Urothelium cell line (cell line): ENCODE measurements at regions not wholly inside any gene's neighbourhood (a gene's known extent, or its start where the extent isn't known, plus 50 kb on each side); places are given as distances from the start of the nearest gene placed in this dataset.
"Not testable (repeated sequence)": the region's sequence is repeated elsewhere in the genome, so short reads cannot be mapped to it uniquely, and the experiment has no call there.

ENCODE experiments used
- DNase-seq: peaks from one replicate; pipeline ENCODE4 v3.0.0; 2011; ENCODE audit warnings: low spot score, mixed read lengths
- FAIRE-seq: peaks from 2 replicates; lab custom pipeline; 2011; peaks lifted over from hg19 to GRCh38; lab: Jason Lieb, UNC

GRCh38 chr7:84880326-84880997 is 306.4 kb downstream of the SEMA3D start:
- DNase-seq, FAIRE-seq: not testable (repeated sequence)

GRCh38 chr7:84879570-84880325 is 307.1 kb downstream of the SEMA3D start:
- FAIRE-seq (no peak), DNase-seq (no peak)

- peak; percentile 73 for FAIRE-seq
- no peak for DNase-seq
Measured at GRCh38 chr7:84877943-84878570, 308.8 kb downstream of the SEMA3D start.

- FAIRE-seq (no peak), DNase-seq (no peak)
Measured at GRCh38 chr7:84876061-84876821, 310.6 kb downstream of the SEMA3D start.

- DNase-seq = no peak
- no peak for FAIRE-seq
Measured at GRCh38 chr7:84865560-84865959, 321.3 kb downstream of the SEMA3D start.

GRCh38 chr7:84857336-84857735 is 329.5 kb downstream of the SEMA3D start:
- FAIRE-seq = no peak
- no peak for DNase-seq

GRCh38 chr7:84855758-84856157 is 331.1 kb downstream of the SEMA3D start:
- DNase-seq (no peak), FAIRE-seq (no peak)

GRCh38 chr7:84848974-84849372 is 337.9 kb downstream of the SEMA3D start:
- not testable (repeated sequence) for FAIRE-seq, DNase-seq

- DNase-seq (no peak), FAIRE-seq (no peak)
Measured at GRCh38 chr7:84848219-84848973, 338.5 kb downstream of the SEMA3D start.

- no peak for FAIRE-seq
- DNase-seq = no peak
Measured at GRCh38 chr7:84847790-84848189, 339.1 kb downstream of the SEMA3D start.

GRCh38 chr7:84847038-84847437 is 339.8 kb downstream of the SEMA3D start:
- no peak for FAIRE-seq
- no peak for DNase-seq

- FAIRE-seq = peak; percentile 40
- DNase-seq = no peak
Measured at GRCh38 chr7:84845971-84846370, 340.9 kb downstream of the SEMA3D start.

GRCh38 chr7:84844771-84845170 is 342.1 kb downstream of the SEMA3D start:
- FAIRE-seq (no peak), DNase-seq (no peak)

- DNase-seq (no peak), FAIRE-seq (no peak)
Measured at GRCh38 chr7:84841809-84842208, 345.0 kb downstream of the SEMA3D start.

- FAIRE-seq (no peak), DNase-seq (no peak)
Measured at GRCh38 chr7:84838857-84839256, 348.0 kb downstream of the SEMA3D start.

GRCh38 chr7:84837405-84837804 is 349.5 kb downstream of the SEMA3D start:
- FAIRE-seq (no peak), DNase-seq (no peak)

GRCh38 chr7:84829719-84830118 is 357.1 kb downstream of the SEMA3D start:
- DNase-seq (no peak), FAIRE-seq (no peak)

- FAIRE-seq = no peak
Measured at GRCh38 chr7:84824057-84824651, 362.7 kb downstream of the SEMA3D start.

GRCh38 chr7:84823530-84823929 is 363.3 kb downstream of the SEMA3D start:
- FAIRE-seq = no peak
- DNase-seq = no peak

More at GRCh38 chr7:84824057-84824651, 362.7 kb downstream of the SEMA3D start:
- no peak for DNase-seq

- DNase-seq = no peak
- FAIRE-seq = no peak
Measured at GRCh38 chr7:84822941-84823510, 363.8 kb downstream of the SEMA3D start.
